ENCODE measurements at regions not wholly inside any gene's neighbourhood (a gene's known extent, or its start where the extent isn't known, plus 50 kb on each side); places are given as distances from the start of the nearest gene placed in this dataset.
A peak's percentile ranks its signal among the peaks of the same experiment; 100 is the strongest.

- peak; percentile 63 for TF ChIP-seq CTCF (IDR thresholded peaks at IDR 0.05)
- no peak for TF ChIP-seq POLR2AphosphoS5 (IDR thresholded peaks at IDR 0.05; ENCODE audit: low read depth, low read length)
- TF ChIP-seq REST (IDR thresholded peaks at IDR 0.05; ENCODE audit: insufficient read depth in 1 of 2, low read depth in 2 of 2, low read length in 1 of 2) = no peak
- ChIA-PET CTCF (no interaction called here), POLR2A (no interaction called here)
- DNase-seq (ENCODE audit: low read depth, low spot score) (peak; percentile 25), ATAC-seq (peak; percentile 82)
- no TSS peak for BruUV-seq (replicated peaks)
- no peaks in the 10 kb centered on the region for H3K27me3 ChIP-seq (ENCODE audit: control insufficient read depth, insufficient read depth, low read length)
- no peaks in the 10 kb centered on the region for H3K9me3 ChIP-seq (ENCODE audit: control insufficient read depth, insufficient read depth, low read depth, low read length)
- H3K27ac ChIP-seq (ENCODE audit: low read length) = no peak overlapping the region
- in situ Hi-C loops (cut with HindIII; ENCODE audit: low pct_unique_long_range_greater_than_20kb, low sequenced_read_pairs) = no loop called here
- intact Hi-C loops (cut with micrococcal nuclease; ENCODE audit: unreplicated experiment) = loop anchor here (5.0 kb wide), 1 partner anchor 1380 kb away; no protein-coding TSS in a partner anchor
- no peak overlapping the region for H3K4me3 ChIP-seq (ENCODE audit: low read depth in 2 of 2, low read length in 2 of 2)
- no peaks in the 10 kb centered on the region for H3K36me3 ChIP-seq (ENCODE audit: control insufficient read depth, insufficient read depth, low read length)
- no peaks in the 10 kb centered on the region for H3K4me1 ChIP-seq (ENCODE audit: control insufficient read depth, insufficient read depth, low read length)
These were observed 326.0 kb upstream of the SGO1 start for GRCh38 chr3:20511863-20512505.

GRCh38 chr3:20510396-20510795, 324.4 kb upstream of the SGO1 start:
- ChIA-PET CTCF (no interaction called here), POLR2A (no interaction called here)
- in situ Hi-C loops (cut with HindIII; ENCODE audit: low pct_unique_long_range_greater_than_20kb, low sequenced_read_pairs) = no loop called here
- intact Hi-C loops (cut with micrococcal nuclease; ENCODE audit: unreplicated experiment) = loop anchor here (5.0 kb wide), 1 partner anchor 1382 kb away; no protein-coding TSS in a partner anchor
- no TSS peak for BruUV-seq (replicated peaks)
- no peak overlapping the region for H3K4me3 ChIP-seq (ENCODE audit: low read depth in 2 of 2, low read length in 2 of 2)
- TF ChIP-seq REST (IDR thresholded peaks at IDR 0.05; ENCODE audit: insufficient read depth in 1 of 2, low read depth in 2 of 2, low read length in 1 of 2) = no peak
- no peak for TF ChIP-seq TCF7L2 (IDR thresholded peaks at IDR 0.05; ENCODE audit: low read depth, low read length)
- TF ChIP-seq SIN3A (IDR thresholded peaks at IDR 0.05; ENCODE audit: borderline replicate concordance, insufficient read depth, low read depth, low read length) = no peak
- TF ChIP-seq CTCF (IDR thresholded peaks at IDR 0.05) = no peak
- no peaks in the 10 kb centered on the region for H3K9me3 ChIP-seq (ENCODE audit: control insufficient read depth, insufficient read depth, low read depth, low read length)
- no peaks in the 10 kb centered on the region for H3K4me1 ChIP-seq (ENCODE audit: control insufficient read depth, insufficient read depth, low read length)
- no peaks in the 10 kb centered on the region for H3K36me3 ChIP-seq (ENCODE audit: control insufficient read depth, insufficient read depth, low read length)
- no peaks in the 10 kb centered on the region for H3K27me3 ChIP-seq (ENCODE audit: control insufficient read depth, insufficient read depth, low read length)
- H3K27ac ChIP-seq (ENCODE audit: low read length) = no peak overlapping the region
- DNase-seq (ENCODE audit: low read depth, low spot score) (no peak), ATAC-seq (no peak)

Data from Panc1 (cell line).